GM23338 (cell line): ENCODE measurements at regions not wholly inside any gene's neighbourhood (a gene's known extent, or its start where the extent isn't known, plus 50 kb on each side); places are given as distances from the start of the nearest gene placed in this dataset.

Source experiments
- ATAC-seq: fragments of 200-7000 bp; cut with Tn5 transposase; 3 replicates; pipeline ENCODE4 v1.9.1; 2020
- DNase-seq: peaks from one replicate; pipeline ENCODE4 v3.0.0-alpha.2; 2015; ENCODE audit warnings: low spot score
- H2AFZ ChIP-seq: fragments of 200-600 bp; sonication (generic); 2 replicates; pipeline ENCODE4 v1.8.0; 2016; ENCODE audit warnings: antibody characterized with exemption, mild to moderate bottlenecking, moderate library complexity
- H3F3A ChIP-seq: fragments of 200-600 bp; sonication (generic); replicated peaks from 2 replicates; pipeline ENCODE4 v1.8.0; 2017; ENCODE audit warnings: antibody characterized with exemption, mixed run types, low read depth
- H3K27ac ChIP-seq: fragments of 200-600 bp; sonication (generic); 2 replicates; pipeline ENCODE4 v1.6.1; 2016; ENCODE audit warnings: low read depth
- H3K27me3 ChIP-seq: fragments of 200-600 bp; sonication (generic); 2 replicates; pipeline ENCODE4 v1.8.0; 2016; ENCODE audit warnings: mild to moderate bottlenecking, mixed run types, moderate library complexity; ENCODE audit not compliant: insufficient read depth
- H3K36me3 ChIP-seq: fragments of 200-600 bp; sonication (generic); 2 replicates; pipeline ENCODE4 v1.8.0; 2016; ENCODE audit warnings: mild to moderate bottlenecking; ENCODE audit not compliant: insufficient read depth
- H3K4me1 ChIP-seq: fragments of 200-600 bp; sonication (generic); 2 replicates; pipeline ENCODE4 v1.8.0; 2016; ENCODE audit warnings: mild to moderate bottlenecking, moderate library complexity; ENCODE audit not compliant: insufficient read depth
- H3K4me2 ChIP-seq: fragments of 200-600 bp; sonication (generic); 2 replicates; pipeline ENCODE4 v1.7.1; 2017; ENCODE audit warnings: mixed run types
- H3K4me3 ChIP-seq: fragments of 200-600 bp; sonication (generic); 2 replicates; pipeline ENCODE4 v1.6.1; 2016; ENCODE audit warnings: mixed run types
- H3K79me2 ChIP-seq: fragments of 200-600 bp; sonication (generic); replicated peaks from 2 replicates; pipeline ENCODE4 v1.8.0; 2017; ENCODE audit warnings: mild to moderate bottlenecking; ENCODE audit not compliant: insufficient read depth
- H3K9me2 ChIP-seq: fragments of 200-600 bp; sonication (generic); 2 replicates; pipeline ENCODE4 v1.8.0; 2017; ENCODE audit not compliant: insufficient read depth
- H4K20me1 ChIP-seq: fragments of 200-600 bp; sonication (generic); replicated peaks from 2 replicates; pipeline ENCODE4 v1.8.0; 2017; ENCODE audit warnings: mild to moderate bottlenecking; ENCODE audit not compliant: insufficient read depth
- H3K27ac Mint-ChIP-seq: 2 replicates; pipeline ENCODE4 v1.8.0; 2020; ENCODE audit warnings: inconsistent platforms, mild to moderate bottlenecking, moderate library complexity, mixed read lengths
- H3K27me3 Mint-ChIP-seq: 3 replicates; pipeline ENCODE4 v1.8.0; 2022; ENCODE audit warnings: low read depth, mild to moderate bottlenecking, moderate library complexity, mixed read lengths, inconsistent platforms; ENCODE audit not compliant: insufficient read depth, poor library complexity
- H3K36me3 Mint-ChIP-seq: 3 replicates; pipeline ENCODE4 v1.8.0; 2021; ENCODE audit warnings: low read depth, mild to moderate bottlenecking, inconsistent platforms, moderate library complexity, mixed read lengths
- H3K4me1 Mint-ChIP-seq: 3 replicates; pipeline ENCODE4 v1.8.0; 2020; ENCODE audit warnings: mild to moderate bottlenecking, inconsistent platforms, mixed read lengths
- H3K4me3 Mint-ChIP-seq: 3 replicates; pipeline ENCODE4 v1.8.0; 2021; ENCODE audit warnings: moderate library complexity, mild to moderate bottlenecking, inconsistent platforms, mixed read lengths
- H3K9me3 Mint-ChIP-seq: 3 replicates; pipeline ENCODE4 v1.8.0; 2020; ENCODE audit warnings: moderate library complexity, mild to moderate bottlenecking, inconsistent platforms, mixed read lengths
- CREB1 ChIP-seq: fragments of 250-450 bp; sonication (Bioruptor Pico); IDR thresholded peaks from 2 replicates; pipeline ENCODE4 v1.5.0; 2020; ENCODE audit warnings: low read depth, mild to moderate bottlenecking, moderate library complexity
- EZH2 ChIP-seq: fragments of 200-600 bp; sonication (generic); IDR thresholded peaks from one replicate; pipeline ENCODE4 v1.8.0; 2017; ENCODE audit warnings: antibody characterized with exemption, mild to moderate bottlenecking, low read depth; ENCODE audit not compliant: unreplicated experiment
- EZH2phosphoT487 ChIP-seq: fragments of 200-600 bp; sonication (generic); IDR thresholded peaks from one replicate; pipeline ENCODE4 v1.8.1; 2018; ENCODE audit warnings: antibody characterized with exemption; ENCODE audit not compliant: unreplicated experiment
- JUNB ChIP-seq: IDR thresholded peaks from one replicate; pipeline ENCODE4 v1.6.1; 2016; ENCODE audit warnings: antibody characterized with exemption; ENCODE audit not compliant: unreplicated experiment
- NANOG ChIP-seq: IDR thresholded peaks from 2 replicates; pipeline ENCODE4 v1.6.1; 2016; ENCODE audit warnings: antibody characterized with exemption, borderline replicate concordance
- POLR2AphosphoS5 ChIP-seq: IDR thresholded peaks from 2 replicates; pipeline ENCODE4 v1.6.1; 2016; ENCODE audit warnings: antibody characterized with exemption, low read depth
- REST ChIP-seq: IDR thresholded peaks from one replicate; pipeline ENCODE4 v1.6.1; 2018; ENCODE audit warnings: antibody characterized with exemption; ENCODE audit not compliant: unreplicated experiment
- STAT1 ChIP-seq: IDR thresholded peaks from one replicate; pipeline ENCODE4 v1.6.1; 2016; ENCODE audit warnings: antibody characterized with exemption; ENCODE audit not compliant: unreplicated experiment
- ZNF114 ChIP-seq: fragments of 250-450 bp; sonication (Bioruptor Pico); IDR thresholded peaks from 2 replicates; pipeline ENCODE4 v1.5.0; 2020; ENCODE audit warnings: mild to moderate bottlenecking, moderate library complexity
- ZNF331 ChIP-seq: fragments of 250-450 bp; sonication (Bioruptor Pico); IDR thresholded peaks from 2 replicates; pipeline ENCODE4 v1.5.0; 2020; ENCODE audit warnings: low read depth, mild to moderate bottlenecking, moderate library complexity
- TF ChIP-seq, protein P1 (sequence below), 2 experiments: fragments of 200-600 bp in 1 of 2; sonication (generic) in 1 of 2; conservative IDR thresholded peaks; 2 replicates each; pipeline versions ENCODE4 v1.5.1 to v1.6.1; 2016 to 2017; ENCODE audit warnings: antibody characterized with exemption in 2 of 2, low read depth in 2 of 2, mild to moderate bottlenecking in 2 of 2, moderate library complexity in 1 of 2
- TF ChIP-seq, protein P2 (sequence below): IDR thresholded peaks from 2 replicates; pipeline ENCODE4 v1.6.1; 2016; ENCODE audit warnings: antibody characterized with exemption

- Mint-ChIP-seq H3K4me1 (no peaks in the 10 kb centered on the region), H3K36me3 (no peaks in the 10 kb centered on the region), H3K27me3 (no peaks in the 10 kb centered on the region), H3K4me3 (no peak overlapping the region), H3K9me3 (no peaks in the 10 kb centered on the region), H3K27ac (no peak overlapping the region)
- H3K4me3 ChIP-seq, result no peak overlapping the region
- no peaks in the 10 kb centered on the region for H3K79me2 ChIP-seq
- DNase-seq, result no peak
- no peaks in the 10 kb centered on the region for H3F3A ChIP-seq
- no peak overlapping the region for H2AFZ ChIP-seq
- no peaks in the 10 kb centered on the region for H3K27me3 ChIP-seq
- 0 out of 2 replicates have a peak, but pooled peaks cover 4% of the 10 kb centered on the region for H3K9me2 ChIP-seq
- H3K4me1 ChIP-seq, result no peaks in the 10 kb centered on the region
- no peak overlapping the region for H3K4me2 ChIP-seq
- H3K27ac ChIP-seq, result no peak overlapping the region
- no peak for ATAC-seq
- TF ChIP-seq POLR2AphosphoS5 (no peak), ZNF331 (CRISPR knock-in tag) (no peak), EZH2 (no peak), EZH2phosphoT487 (no peak), NANOG (no peak), REST (no peak)
- TF ChIP-seq, protein P1, sequence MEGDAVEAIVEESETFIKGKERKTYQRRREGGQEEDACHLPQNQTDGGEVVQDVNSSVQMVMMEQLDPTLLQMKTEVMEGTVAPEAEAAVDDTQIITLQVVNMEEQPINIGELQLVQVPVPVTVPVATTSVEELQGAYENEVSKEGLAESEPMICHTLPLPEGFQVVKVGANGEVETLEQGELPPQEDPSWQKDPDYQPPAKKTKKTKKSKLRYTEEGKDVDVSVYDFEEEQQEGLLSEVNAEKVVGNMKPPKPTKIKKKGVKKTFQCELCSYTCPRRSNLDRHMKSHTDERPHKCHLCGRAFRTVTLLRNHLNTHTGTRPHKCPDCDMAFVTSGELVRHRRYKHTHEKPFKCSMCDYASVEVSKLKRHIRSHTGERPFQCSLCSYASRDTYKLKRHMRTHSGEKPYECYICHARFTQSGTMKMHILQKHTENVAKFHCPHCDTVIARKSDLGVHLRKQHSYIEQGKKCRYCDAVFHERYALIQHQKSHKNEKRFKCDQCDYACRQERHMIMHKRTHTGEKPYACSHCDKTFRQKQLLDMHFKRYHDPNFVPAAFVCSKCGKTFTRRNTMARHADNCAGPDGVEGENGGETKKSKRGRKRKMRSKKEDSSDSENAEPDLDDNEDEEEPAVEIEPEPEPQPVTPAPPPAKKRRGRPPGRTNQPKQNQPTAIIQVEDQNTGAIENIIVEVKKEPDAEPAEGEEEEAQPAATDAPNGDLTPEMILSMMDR (conservative IDR thresholded peaks at IDR 0.05; ENCODE audit: low read depth in 2 of 2), result no peak
- no peaks in the 10 kb centered on the region for H4K20me1 ChIP-seq
- no peaks in the 10 kb centered on the region for H3K36me3 ChIP-seq
Observed at GRCh38 chr18:28406533-28406932, 229.6 kb upstream of the CDH2 start.

DNA sequence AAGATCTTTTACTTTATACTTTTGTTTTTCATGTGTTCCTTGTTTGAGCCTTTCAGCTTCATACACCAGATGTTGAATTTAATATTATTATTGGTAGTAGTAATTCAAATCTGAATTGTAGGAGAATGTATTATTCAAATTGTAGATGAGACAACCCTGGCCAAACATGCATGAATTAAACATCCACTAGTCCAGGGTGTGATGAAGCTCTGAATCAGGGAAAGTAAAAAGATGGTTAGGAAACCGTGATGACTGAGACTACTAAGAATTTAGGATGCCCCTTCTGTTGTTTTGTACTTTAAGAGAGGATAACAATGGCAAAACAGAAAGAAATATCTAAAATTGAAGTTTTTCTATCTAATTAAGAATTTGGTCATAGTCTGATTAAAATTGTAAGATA is 227.8 kb upstream of the CDH2 start:
- H3K27me3 ChIP-seq, result no peaks in the 10 kb centered on the region
- no peaks in the 10 kb centered on the region for H3F3A ChIP-seq
- H3K36me3 ChIP-seq, result no peaks in the 10 kb centered on the region
- H3K4me3 ChIP-seq, result no peak overlapping the region
- H3K79me2 ChIP-seq, result no peaks in the 10 kb centered on the region
- no peak overlapping the region for H3K27ac ChIP-seq
- no peak overlapping the region for H3K4me2 ChIP-seq
- H3K27me3 Mint-ChIP-seq, result no peaks in the 10 kb centered on the region
- no peaks in the 10 kb centered on the region for H3K4me1 Mint-ChIP-seq
- no peak for DNase-seq
- H4K20me1 ChIP-seq, result no peaks in the 10 kb centered on the region
- no peaks in the 10 kb centered on the region for H3K4me1 ChIP-seq
- no peaks in the 10 kb centered on the region for H3K9me3 Mint-ChIP-seq
- H3K4me3 Mint-ChIP-seq, result no peak overlapping the region
- 0 out of 2 replicates have a peak, but pooled peaks cover 4% of the 10 kb centered on the region for H3K9me2 ChIP-seq
- no peaks in the 10 kb centered on the region for H3K36me3 Mint-ChIP-seq
- no peak overlapping the region for H2AFZ ChIP-seq
- no peak overlapping the region for H3K27ac Mint-ChIP-seq
- no peak for ATAC-seq
- TF ChIP-seq CREB1, result no peak
- TF ChIP-seq ZNF331 (CRISPR knock-in tag), result no peak
- TF ChIP-seq POLR2AphosphoS5, result no peak
- TF ChIP-seq, protein P2, sequence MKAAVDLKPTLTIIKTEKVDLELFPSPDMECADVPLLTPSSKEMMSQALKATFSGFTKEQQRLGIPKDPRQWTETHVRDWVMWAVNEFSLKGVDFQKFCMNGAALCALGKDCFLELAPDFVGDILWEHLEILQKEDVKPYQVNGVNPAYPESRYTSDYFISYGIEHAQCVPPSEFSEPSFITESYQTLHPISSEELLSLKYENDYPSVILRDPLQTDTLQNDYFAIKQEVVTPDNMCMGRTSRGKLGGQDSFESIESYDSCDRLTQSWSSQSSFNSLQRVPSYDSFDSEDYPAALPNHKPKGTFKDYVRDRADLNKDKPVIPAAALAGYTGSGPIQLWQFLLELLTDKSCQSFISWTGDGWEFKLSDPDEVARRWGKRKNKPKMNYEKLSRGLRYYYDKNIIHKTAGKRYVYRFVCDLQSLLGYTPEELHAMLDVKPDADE, result no peak
- TF ChIP-seq, protein P1 (conservative IDR thresholded peaks at IDR 0.05; ENCODE audit: low read depth in 2 of 2), result no peak
- TF ChIP-seq EZH2, result no peak
- TF ChIP-seq EZH2phosphoT487, result no peak
- TF ChIP-seq JUNB, result no peak
- no peak for TF ChIP-seq REST
- no peak for TF ChIP-seq STAT1
- TF ChIP-seq ZNF114 (CRISPR knock-in tag), result no peak
